ENCODE measurements at regions not wholly inside any gene's neighbourhood (a gene's known extent, or its start where the extent isn't known, plus 50 kb on each side); places are given as distances from the start of the nearest gene placed in this dataset.

- TF ChIP-seq CTCF (IDR thresholded peaks at IDR 0.05): no peak
- TF ChIP-seq ZFX (IDR thresholded peaks at IDR 0.05; ENCODE audit: borderline replicate concordance): no peak
Measured at GRCh38 chrX:112424166-112424565, 255.6 kb downstream of the LHFPL1 start.
